H1 (cell line): ENCODE measurements at regions not wholly inside any gene's neighbourhood (a gene's known extent, or its start where the extent isn't known, plus 50 kb on each side); places are given as distances from the start of the nearest gene placed in this dataset.

ENCODE experiments used
- HDAC2 ChIP-seq, 2 experiments: fragments of 300-600 bp in 1 of 2; sonication (generic) in 1 of 2; IDR thresholded peaks; 2 replicates each; pipeline ENCODE4 v1.6.1; 2011 to 2012; ENCODE audit warnings: low read depth in 2 of 2, low read length in 2 of 2, mild to moderate bottlenecking in 2 of 2, moderate library complexity in 2 of 2, borderline replicate concordance in 1 of 2, inconsistent platforms in 1 of 2

DNA sequence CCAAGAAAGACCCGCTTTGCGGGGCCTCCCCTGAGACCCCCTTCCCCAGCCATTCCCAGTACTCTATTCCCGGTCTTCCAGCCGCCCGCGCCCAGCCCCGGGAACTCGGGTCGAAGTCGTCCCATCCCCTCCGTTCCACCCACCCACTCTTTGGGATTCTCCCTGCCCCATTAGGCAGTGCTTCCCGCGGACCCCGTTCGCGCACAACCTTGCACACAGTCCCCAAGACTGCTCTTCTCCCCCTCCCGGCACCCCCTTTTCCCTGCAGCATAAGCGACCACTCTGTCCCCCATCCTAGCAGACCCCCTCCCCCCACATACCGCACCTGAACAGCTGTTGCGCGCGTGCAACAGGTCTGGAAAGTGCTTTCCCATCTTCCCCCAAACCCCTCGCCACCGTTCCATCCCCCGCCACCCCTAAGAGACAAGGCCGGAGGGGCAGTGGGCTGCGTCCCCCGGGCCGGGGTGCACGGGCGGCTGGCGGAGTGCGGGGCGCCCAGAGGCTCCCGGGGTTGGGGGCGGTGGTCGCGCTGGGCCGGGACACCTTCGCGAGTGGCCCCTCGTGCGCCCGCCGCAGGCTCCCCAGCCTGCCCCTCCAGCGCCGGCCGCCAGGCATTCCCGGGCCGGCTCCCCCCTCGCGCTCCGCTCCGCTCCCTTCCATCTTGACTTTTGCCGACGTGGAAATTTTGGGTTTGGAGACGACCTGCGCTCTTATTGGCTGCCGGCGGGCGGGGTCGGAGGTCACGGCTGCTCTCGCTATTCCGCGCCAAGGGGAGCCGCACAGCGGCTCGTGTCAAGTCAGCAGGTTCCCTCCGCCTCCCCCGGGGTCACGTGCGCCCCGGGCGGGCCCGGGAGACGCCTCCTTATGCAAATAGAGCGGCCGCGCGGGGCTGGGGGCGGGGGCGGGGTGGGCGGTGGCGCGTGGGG is 201.2 kb upstream of the NFE2L3 start (continued):
- peak; percentile 15 to 53; a peak in 1 of 4 replicates for TF ChIP-seq HDAC2 (IDR thresholded peaks at IDR 0.05; ENCODE audit: borderline replicate concordance in 1 of 2, low read depth in 2 of 2, low read length in 2 of 2)
